ENCODE measurements at regions not wholly inside any gene's neighbourhood (a gene's known extent, or its start where the extent isn't known, plus 50 kb on each side); places are given as distances from the start of the nearest gene placed in this dataset.

GRCh38 chr9:82720515-82720914 lies 342.4 kb downstream of the RASEF start:
- no peak for DNase-seq
- Histone ChIP-seq H3K9me2 (replicated peaks; ENCODE audit: low read length) (no peaks in the 10 kb centered on the region), H3K4me3 (ENCODE audit: low read length) (no peak overlapping the region), H3K9me3 (ENCODE audit: low read length) (no peaks in the 10 kb centered on the region), H3F3A (ENCODE audit: low read length, unreplicated experiment) (no peaks in the 10 kb centered on the region), H2AFZ (ENCODE audit: low read length) (no peak overlapping the region), H3K9ac (ENCODE audit: low read length) (no peak overlapping the region), H3K79me2 (ENCODE audit: low read length) (no peaks in the 10 kb centered on the region), H3K4me1 (ENCODE audit: insufficient read depth, low read length) (0 out of 2 replicates have a peak, but pooled peaks cover 5% of the 10 kb centered on the region), H3K27me3 (ENCODE audit: low read length) (0 out of 2 replicates have a peak, but pooled peaks cover 5% of the 10 kb centered on the region), H3K36me3 (ENCODE audit: low read depth, low read length) (no peaks in the 10 kb centered on the region), H4K20me1 (ENCODE audit: low read length) (no peaks in the 10 kb centered on the region), H3K27ac (ENCODE audit: low read length) (no peak overlapping the region), H3K4me2 (ENCODE audit: low read length) (no peak overlapping the region)
- ChIA-PET POLR2A (ENCODE audit: unreplicated experiment) (no interaction called here), CTCF (no interaction called here)
- ATAC-seq, result no peak
- intact Hi-C loops (cut with micrococcal nuclease), result no loop called here
- TF ChIP-seq EZH2phosphoT487 (IDR thresholded peaks at IDR 0.05; ENCODE audit: borderline replicate concordance, low read length), result no peak
- BruUV-seq (replicated peaks), result no TSS peak

- CTCF ChIA-PET, result interaction anchor here (0.6 kb wide), 1 partner anchor 161 kb away, joined by 4 read pairs; no protein-coding TSS in a partner anchor
- BruUV-seq (replicated peaks), result no TSS peak
- DNase-seq, result peak; percentile 33
These were observed 341.3 kb downstream of the RASEF start for GRCh38 chr9:82721593-82721992.

GRCh38 chr9:82722051-82722450 lies 340.9 kb downstream of the RASEF start:
- Histone ChIP-seq H3K4me3 (ENCODE audit: low read length) (no peak overlapping the region), H4K20me1 (ENCODE audit: low read length) (no peaks in the 10 kb centered on the region), H3K4me1 (ENCODE audit: insufficient read depth, low read length) (0 out of 2 replicates have a peak, but pooled peaks cover 5% of the 10 kb centered on the region), H3K27ac (ENCODE audit: low read length) (no peak overlapping the region), H3K9me2 (replicated peaks; ENCODE audit: low read length) (no peaks in the 10 kb centered on the region), H3K9me3 (ENCODE audit: low read length) (no peaks in the 10 kb centered on the region), H3K27me3 (ENCODE audit: low read length) (0 out of 2 replicates have a peak, but pooled peaks cover 5% of the 10 kb centered on the region), H3K36me3 (ENCODE audit: low read depth, low read length) (no peaks in the 10 kb centered on the region), H3K9ac (ENCODE audit: low read length) (no peak overlapping the region), H3K79me2 (ENCODE audit: low read length) (no peaks in the 10 kb centered on the region), H3K4me2 (ENCODE audit: low read length) (no peak overlapping the region), H2AFZ (ENCODE audit: low read length) (no peak overlapping the region), H3F3A (ENCODE audit: low read length, unreplicated experiment) (no peaks in the 10 kb centered on the region)
- no peak for ATAC-seq
- TF ChIP-seq EZH2phosphoT487 (IDR thresholded peaks at IDR 0.05; ENCODE audit: borderline replicate concordance, low read length), result no peak
- no peak for TF ChIP-seq CTCF (conservative IDR thresholded peaks at IDR 0.05; ENCODE audit: low read depth, low read length)
- TF ChIP-seq EZH2 (IDR thresholded peaks at IDR 0.05; ENCODE audit: low read length, unreplicated experiment), result no peak
- no peak for DNase-seq
- ChIA-PET POLR2A (ENCODE audit: unreplicated experiment) (no interaction called here), CTCF (interaction anchor here (0.6 kb wide), 1 partner anchor 161 kb away, joined by 4 read pairs; no protein-coding TSS in a partner anchor)
- intact Hi-C loops (cut with micrococcal nuclease), result no loop called here
- no TSS peak for BruUV-seq (replicated peaks)

More at GRCh38 chr9:82721593-82721992, 341.3 kb downstream of the RASEF start:
- Histone ChIP-seq H3K36me3 (ENCODE audit: low read depth, low read length) (no peaks in the 10 kb centered on the region), H3F3A (ENCODE audit: low read length, unreplicated experiment) (no peaks in the 10 kb centered on the region), H2AFZ (ENCODE audit: low read length) (no peak overlapping the region), H3K27ac (ENCODE audit: low read length) (no peak overlapping the region), H3K4me1 (ENCODE audit: insufficient read depth, low read length) (0 out of 2 replicates have a peak, but pooled peaks cover 5% of the 10 kb centered on the region), H3K4me3 (ENCODE audit: low read length) (no peak overlapping the region), H3K9ac (ENCODE audit: low read length) (no peak overlapping the region), H3K9me3 (ENCODE audit: low read length) (no peaks in the 10 kb centered on the region), H3K4me2 (ENCODE audit: low read length) (no peak overlapping the region), H3K79me2 (ENCODE audit: low read length) (no peaks in the 10 kb centered on the region), H4K20me1 (ENCODE audit: low read length) (no peaks in the 10 kb centered on the region), H3K9me2 (replicated peaks; ENCODE audit: low read length) (no peaks in the 10 kb centered on the region), H3K27me3 (ENCODE audit: low read length) (0 out of 2 replicates have a peak, but pooled peaks cover 5% of the 10 kb centered on the region)
- POLR2A ChIA-PET (ENCODE audit: unreplicated experiment), result no interaction called here
- intact Hi-C loops (cut with micrococcal nuclease), result no loop called here
- ATAC-seq, result no peak
- TF ChIP-seq EZH2 (IDR thresholded peaks at IDR 0.05; ENCODE audit: low read length, unreplicated experiment) (no peak), CTCF (conservative IDR thresholded peaks at IDR 0.05; ENCODE audit: low read depth, low read length) (no peak), EZH2phosphoT487 (IDR thresholded peaks at IDR 0.05; ENCODE audit: borderline replicate concordance, low read length) (no peak)

Data from PC-3 (cell line).